HUDEP-2 (cell line): ENCODE measurements at regions not wholly inside any gene's neighbourhood (a gene's known extent, or its start where the extent isn't known, plus 50 kb on each side); places are given as distances from the start of the nearest gene placed in this dataset.
"Not testable (repeated sequence)": the region's sequence is repeated elsewhere in the genome, so short reads cannot be mapped to it uniquely, and the experiment has no call there.

Experiments used
- DNase-seq, 76 experiments: peaks; one replicate each; lab custom pipeline; 2025; ENCODE audit not compliant: unreplicated experiment in 76 of 76; lab: John Stamatoyannopoulos, UW

DNA sequence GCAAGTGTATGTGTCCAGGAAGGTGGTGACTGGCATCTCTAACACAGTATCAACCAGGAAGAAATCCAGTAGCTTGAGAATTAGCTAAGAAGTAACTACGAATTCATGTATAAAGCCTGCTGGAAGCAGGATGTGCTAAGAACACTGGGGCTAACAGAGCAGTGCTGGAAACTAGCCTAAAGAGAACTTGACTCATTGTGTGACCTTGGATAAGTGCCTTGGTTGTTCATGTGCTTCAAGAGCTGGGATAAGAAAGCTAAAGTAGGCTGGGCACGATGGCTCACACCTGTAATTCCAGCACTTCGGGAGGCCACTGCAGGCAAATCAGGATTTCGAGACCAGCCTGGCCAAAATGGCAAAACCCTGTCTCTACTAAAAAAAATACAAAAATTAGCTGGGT lies 186.9 kb downstream of the RRAGC start:
- no peak for DNase-seq

DNA sequence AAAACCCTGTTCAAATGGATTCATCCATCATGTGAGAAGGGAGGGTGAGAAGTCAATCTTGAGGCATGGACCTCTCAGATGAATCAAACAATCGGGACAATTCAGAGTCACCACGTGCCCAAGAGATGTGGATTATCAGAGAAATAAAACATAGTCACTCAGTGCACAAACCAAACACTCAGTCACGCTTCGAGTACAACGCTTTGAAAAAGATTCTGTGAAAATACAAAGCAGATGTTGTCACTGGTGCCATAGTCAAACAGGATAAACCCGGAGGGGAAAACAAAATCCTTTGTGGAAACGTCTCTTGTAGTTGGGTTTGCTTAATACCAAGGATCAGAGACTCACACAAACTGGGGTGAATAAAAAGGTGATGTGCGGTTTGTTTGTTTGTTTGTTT lies 188.4 kb downstream of the RRAGC start:
- no peak for DNase-seq

DNA sequence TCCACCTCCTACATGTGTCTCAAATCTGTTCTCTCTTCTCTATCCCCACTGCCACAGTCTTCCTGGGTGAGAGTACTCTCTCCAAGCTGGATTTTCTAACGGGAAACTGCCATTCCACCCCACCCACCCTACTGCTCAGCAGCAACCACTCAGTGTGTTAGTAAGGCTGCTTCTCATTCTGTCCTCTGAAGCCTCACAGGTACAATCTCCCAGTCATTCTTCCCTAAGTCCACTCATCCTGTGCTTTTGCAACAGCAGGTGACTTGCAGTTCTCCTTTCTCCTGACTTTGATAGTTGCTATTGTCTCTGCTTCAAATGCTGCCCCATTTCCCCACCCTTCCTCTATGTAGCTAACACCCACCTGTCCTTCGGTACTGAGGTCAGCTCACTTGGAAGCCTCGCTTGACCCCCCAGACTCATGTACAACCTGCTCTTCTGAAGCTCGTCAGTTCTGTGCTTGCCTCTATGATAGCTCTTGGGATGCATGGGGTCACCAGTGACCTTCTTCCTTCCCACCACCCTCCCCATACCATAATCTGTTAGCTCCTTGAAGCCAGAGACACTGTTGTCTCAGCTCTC lies 188.9 kb downstream of the RRAGC start:
- no peak for DNase-seq

DNA sequence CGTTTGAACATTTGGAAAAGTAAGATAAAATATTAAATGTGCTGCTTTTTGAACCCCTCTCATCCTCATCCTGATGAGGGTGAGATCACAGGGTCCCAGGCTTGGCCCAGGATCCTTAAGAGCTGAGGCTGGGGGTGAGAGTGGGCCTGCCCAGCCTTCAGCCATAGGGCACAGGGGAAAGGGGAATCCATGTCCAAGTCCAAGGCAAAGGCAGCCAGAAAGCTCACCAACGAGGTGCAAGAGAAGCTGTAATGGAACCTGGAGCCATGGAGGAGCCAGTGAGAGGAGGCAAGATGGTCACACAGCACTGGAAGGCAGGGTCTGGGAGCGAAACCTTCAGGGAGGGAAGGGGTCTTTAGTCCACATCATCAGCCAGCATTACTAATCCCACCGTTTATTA lies 191.9 kb downstream of the RRAGC start:
- DNase-seq: no peak

DNA sequence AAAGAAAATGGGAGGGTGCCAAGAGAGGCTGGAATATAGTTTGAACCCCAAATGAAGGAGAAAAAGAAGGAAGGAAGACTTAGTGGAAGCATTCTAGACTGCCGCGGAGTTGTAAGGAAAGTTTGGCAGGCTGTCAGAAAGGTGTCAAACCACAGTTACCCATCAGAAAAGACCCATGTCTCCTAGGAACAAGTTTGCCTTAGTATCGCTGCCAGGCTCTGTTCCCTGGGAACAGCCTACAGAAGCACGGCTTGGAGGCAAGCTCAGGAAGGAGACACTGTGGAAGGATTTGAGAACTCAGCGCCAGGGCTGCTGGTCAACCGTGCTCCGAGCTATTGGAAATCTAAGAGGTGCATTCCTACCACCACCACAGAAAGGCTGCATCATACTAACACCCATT lies 197.4 kb downstream of the RRAGC start:
- no peak for DNase-seq

DNA sequence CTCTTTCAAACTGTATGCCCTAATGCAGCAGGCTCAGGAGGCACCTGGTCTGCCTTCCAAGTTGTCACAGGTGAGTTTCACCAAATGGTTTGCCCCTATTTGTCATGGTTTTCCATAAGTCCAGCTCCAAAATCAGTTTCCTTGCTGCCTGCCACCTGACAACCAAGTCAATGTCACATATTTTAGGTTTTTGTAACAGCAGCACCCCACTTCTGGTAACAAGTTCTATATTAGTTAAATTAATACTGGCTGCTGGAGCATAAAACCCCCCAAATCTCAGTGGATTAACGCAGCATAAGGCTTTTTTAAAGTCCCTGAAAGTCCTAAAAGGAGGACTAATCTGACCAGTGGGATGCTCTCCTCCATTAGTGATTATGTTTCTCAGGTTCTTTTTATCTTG lies 200.7 kb downstream of the RRAGC start:
- no peak for DNase-seq

DNA sequence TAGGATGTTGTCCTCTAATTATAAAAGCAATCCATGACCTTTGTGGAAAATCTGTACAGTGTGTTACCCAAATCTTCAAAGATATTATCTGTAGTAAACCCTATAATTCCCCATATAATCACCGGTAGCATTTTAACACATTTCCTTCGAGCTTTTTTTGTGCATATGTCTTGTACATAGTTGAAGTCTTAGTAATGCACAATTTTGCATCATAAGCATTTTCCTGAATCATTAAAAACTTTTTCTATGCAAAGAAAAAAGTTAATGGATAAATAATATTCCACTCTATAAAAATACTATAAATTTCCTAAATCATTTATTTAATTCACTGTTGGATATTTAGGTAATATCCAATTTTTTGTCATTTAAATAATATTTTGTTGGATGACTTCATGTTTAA lies 201.7 kb downstream of the RRAGC start:
- DNase-seq: no peak

DNA sequence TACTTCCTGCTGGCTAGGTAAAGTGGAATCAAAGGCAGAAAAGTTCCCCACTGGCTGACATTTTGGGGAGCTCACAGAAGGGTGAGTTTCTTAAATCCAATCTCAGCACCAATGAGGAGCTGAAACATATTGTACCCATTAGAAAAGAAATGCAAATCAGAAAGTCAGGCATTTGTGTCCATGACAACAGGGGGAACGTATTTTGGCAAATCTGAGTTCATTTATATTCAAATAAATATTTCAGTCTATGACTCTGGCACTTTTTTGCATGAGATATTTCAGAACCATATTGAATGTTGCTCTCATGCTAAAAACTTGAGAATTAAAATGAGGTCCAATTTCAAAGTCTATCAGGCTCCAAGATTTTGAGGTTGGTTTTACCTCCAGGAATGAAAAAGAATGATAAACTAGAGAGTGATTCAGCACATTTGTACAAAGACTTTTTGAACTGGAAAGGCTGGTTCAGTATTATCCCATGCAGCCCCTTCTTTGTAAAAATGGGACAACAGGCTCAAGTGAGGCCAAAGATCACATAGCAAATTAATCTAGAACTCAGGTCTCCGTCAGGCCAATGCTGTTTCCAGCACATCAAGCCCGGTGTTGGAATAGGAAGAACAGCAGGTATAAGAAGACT lies 202.2 kb downstream of the RRAGC start:
- DNase-seq: no peak

DNA sequence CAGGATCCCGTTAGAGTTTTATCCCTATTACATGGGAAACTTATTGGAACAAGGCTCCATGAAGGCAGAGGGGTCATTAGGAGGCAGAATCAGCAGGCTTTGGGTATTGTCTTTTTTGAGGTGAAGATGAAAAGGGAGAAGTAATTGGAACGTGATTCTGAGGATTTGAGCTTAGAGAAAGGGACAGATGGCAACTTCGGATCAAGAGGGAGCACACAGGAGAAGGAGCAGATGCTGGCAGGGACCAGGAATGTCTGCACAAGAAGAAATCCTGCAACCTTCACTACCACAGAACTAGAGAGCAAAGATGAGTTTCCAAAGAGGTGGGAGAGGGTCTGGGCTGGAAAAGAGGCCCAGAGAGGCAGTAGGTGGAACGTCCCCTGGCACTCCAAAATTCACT lies 202.8 kb downstream of the RRAGC start:
- DNase-seq: no peak

DNA sequence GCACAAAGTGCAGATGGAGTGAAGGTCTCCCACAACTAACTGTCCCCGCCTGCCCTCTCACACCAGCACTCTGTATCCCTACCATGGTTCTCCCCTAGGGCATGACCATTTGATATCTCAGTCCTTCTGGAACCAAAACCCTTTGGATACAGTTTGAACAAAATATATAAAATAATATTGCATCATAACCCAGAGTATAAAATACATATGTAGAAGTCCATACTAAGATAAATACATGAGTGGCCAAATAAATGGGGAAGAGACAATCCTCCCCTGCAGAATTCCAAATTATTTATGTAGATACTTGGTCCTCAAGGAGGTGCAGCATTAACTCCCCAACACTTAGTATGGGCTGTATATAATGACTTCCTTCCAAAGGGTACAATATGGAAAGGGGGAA lies 207.4 kb downstream of the RRAGC start:
- no peak for DNase-seq

DNA sequence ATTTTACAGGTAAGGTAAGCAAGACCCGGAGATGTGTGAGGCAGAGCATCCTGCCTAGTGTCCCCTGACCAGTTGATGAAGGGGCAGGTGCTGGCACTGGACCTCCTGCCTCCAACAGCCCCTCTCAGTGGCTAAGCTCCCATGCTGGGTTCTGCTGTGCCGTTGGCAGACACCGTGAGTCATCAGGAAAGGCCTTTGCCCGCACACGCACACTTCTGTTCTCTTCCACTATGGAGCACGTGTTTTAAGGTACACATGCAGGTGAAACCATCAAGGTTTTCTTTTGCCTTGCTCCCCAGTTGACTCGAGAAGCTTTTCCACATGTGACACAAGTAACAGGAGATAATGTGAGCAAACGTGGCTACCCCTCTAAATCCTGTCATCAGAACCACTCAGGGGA lies 207.9 kb downstream of the RRAGC start:
- DNase-seq: no peak

DNA sequence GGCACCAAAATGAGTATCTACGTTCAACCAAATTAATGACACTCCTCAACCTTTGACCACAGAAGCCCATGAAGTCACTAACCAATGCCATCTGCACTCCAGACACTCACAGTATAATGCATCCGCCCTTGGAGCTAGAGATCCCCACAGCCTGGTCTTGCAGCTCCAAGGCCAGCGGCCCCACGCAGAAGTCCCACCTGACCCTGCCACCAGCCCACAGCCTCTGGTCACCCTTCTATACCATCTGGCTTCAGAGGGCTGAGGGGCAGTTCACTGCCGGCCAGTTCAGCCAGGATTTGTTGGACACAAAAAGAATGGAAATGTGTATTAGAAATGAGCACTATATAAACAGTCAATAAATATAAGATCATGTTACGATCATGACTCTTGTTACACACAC lies 211.2 kb downstream of the RRAGC start:
- no peak for DNase-seq

DNA sequence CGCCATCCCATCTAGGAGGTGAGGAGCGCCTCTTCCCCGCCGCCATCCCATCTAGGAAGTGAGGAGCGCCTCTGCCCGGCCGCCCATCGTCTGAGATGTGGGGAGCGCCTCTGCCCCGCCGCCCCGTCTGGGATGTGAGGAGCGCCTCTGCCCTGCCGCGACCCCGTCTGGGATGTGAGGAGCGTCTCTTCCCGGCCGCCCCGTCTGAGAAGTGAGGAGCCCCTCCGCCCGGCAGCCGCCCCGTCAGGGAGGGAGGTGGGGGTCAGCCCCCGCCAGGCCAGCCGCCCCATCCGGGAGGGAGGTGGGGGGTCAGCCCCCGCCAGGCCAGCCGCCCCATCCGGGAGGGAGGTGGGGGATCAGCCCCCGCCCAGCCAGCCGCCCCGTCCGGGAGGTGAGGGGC lies 212.2 kb downstream of the RRAGC start:
- DNase-seq: not testable (repeated sequence)

DNA sequence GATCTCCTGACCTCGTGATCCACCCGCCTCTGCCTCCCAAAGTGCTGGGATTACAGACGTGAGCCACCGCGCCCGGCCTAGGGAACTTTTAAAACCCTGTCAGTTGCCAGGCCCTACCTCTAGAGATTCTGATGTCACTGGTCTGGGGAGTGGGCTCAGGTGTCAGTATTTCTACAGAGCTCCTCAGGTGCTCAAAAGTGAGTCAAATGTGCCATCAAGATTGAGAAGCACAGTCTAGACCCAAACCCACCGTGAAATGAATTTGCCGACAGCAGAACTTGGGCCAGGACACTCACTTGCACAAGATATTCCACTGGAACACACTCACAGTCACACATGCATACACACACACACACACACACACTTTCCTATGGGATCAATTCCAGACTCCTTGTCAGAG lies 215.5 kb downstream of the RRAGC start:
- no peak for DNase-seq

DNA sequence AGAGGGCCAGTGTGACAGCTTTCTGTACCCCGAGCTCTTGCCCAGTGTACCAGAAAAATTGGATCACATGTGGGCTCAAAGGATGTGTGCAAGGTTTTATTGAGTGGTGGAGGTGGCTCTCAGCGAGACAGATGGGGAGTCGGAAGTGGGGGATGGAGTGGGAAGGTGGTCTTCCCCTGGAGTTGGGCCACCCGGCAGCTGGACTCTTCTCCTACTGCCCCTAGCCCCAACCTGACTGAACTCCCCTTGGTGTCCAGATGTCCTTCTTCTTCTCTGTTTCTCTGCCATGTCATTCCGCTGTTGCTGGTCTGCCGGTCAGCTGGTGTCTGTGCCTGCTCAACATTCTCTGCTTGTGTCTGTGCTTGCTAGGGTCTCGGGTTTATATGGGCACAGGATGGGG lies 217.9 kb downstream of the RRAGC start:
- DNase-seq: no peak

DNA sequence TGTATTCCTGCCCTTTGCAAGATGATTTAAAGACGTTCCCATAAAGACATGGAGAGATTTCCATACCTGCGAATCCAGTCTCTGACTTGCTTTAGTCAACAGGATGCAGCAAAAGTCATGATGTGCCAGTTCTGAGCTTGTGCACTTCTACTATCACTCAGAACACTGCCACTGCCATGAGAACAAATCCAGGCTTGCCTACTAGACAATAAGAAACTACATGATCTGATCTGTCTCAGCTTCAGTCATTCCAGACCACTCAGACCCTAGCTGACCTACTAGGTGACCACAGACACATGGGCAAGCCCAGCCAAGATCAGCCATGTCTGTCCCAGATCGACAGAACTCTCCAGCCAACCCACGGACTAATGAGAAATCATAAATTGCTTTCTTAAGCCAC lies 219.2 kb downstream of the RRAGC start:
- no peak for DNase-seq

DNA sequence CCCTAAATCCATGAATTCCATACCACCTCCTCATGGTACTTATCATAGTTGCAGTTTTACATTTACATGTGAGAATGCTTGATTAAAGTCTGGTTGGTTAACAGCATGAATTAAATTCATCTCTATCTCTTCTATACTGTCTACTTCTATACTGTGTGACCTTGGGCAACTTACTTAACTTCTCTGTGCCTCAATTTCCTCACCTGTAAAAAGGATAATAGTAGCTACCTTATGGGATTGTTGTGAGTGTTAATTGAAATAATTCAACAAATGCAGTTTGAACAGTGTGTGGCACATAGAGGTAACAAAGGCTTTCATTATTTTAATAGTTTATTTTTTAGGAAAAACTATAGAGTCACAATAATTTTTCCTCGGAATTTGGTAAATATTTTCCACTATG lies 231.3 kb downstream of the RRAGC start:
- no peak for DNase-seq

DNA sequence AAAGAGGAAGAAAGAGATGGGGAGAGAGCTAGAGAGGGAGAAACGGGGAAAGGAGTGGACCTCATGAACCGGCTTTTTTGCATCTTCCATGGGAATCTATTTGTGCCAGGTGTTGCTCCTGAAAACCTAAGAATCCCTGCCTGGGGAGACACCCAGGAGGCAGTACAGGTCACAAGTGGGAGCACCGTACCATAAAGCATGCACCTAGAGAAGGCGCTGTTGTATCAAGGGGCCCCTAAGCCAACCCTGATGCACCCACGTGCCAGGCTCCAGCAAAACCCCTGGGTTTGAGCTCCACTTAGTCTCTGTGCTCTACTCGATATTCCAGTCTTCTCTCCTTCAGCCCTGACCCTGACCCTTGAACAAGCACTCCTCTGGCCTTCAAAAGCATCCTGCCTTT lies 233.6 kb downstream of the RRAGC start:
- DNase-seq: no peak

DNA sequence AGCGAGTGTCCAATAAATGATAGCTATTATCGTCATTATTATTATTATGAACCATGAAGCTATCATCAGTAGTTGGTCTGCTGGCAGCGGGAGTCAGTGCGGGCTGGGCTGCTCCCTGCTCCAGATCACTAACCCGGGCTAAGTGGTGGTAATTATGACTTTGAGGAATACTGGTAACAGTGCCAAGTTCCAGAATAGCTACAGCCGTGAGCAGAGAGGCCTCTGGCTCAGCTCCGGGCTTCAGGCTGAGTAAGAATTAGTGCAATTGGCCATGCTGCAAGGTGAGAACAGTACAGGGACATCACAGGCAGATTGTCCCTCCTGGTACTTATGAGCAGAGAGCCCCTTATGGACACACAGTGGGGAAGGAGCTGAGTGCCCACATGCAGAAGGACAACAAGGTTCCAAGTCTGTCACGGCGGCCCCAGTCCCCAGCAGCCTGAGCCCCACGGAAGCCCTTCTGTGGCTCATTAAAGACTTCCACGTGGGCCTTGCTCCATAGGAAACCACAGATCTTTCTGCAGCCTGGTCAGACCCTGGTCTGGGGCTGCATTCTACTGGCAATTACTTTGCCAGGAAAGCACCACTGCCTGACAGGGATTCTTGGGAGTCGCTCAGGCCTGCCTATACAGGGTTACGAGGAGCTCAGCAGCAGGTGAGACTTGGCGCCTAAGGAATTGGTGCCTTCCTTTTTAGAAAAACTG lies 235.1 kb downstream of the RRAGC start:
- no peak for DNase-seq

DNA sequence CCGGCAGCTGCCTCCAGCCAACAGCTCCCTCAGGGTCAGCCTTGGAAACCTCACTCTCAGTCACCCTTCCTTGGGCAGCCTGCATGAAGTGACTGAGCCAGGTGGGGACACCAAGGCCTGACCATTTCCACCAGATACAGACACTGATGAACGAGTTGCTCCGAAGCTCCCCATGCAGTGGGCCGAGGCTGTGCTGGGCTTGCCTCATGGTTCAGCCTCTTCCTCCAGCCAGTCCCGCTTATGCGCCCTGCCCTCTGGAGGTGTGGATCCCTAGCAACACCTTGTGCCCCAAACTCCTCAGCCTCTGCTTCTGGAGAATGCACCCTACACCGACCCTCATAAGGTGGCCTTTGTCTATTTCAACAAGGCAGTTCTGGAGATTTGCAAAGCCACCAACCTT lies 236.0 kb downstream of the RRAGC start:
- no peak for DNase-seq

DNA sequence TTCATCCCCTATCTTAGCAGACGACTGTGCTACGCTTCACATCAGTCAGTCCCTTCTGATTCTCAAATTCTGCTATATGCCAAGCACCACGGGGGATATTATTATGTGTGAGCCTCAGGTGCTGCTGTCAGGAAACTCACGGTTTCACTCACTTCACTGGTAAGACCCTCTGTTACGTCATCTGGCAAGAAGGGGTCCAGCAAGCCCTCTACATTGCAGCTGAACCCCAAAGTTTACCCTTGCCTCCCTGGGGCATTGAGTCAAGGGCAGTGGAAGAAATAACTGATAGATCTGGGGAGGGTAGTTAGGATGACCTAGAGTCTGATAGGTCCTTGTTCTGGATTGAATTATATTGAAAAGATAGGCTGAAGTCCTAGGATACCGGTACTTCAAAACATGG lies 237.4 kb downstream of the RRAGC start:
- no peak for DNase-seq

DNA sequence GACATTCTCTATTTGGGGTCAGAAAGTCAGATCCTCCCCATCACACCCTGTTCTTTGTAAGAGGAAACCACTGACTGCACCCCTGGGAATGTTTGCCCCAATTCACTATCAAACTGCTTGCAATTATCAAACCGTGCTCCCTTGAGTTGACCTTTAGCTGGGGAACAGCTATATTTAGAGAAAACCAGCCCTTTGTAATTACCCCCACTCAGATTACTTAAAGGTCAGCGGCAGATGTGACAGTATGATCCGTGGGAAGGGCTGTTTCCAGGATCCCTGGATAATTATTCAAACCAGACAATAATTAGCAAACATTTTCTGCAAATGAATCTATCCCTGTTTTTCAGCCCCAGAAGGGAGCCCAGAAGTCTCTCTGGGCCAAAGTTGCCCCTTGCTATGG lies 242.7 kb downstream of the RRAGC start:
- DNase-seq: no peak

DNA sequence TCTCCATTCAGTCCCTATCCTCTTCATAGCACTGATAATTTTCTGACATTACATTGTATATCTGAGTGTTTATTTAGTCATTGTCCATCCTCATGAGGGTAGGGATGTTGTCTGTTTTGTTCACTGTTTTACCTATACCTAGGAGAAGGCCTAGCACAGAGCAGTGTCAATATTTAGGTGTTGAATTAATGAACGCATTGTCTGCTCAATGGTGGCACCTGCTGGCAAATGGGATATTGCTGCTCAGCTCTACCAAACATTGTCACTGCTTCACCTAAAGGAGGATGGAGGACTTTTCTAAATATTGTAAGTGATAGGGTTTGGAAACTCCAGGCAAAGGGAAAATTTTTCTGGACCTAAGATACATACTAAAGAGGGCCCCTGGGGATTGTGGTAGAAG lies 243.9 kb downstream of the RRAGC start:
- no peak for DNase-seq
